HepG2 (cell line): ENCODE measurements at regions not wholly inside any gene's neighbourhood (a gene's known extent, or its start where the extent isn't known, plus 50 kb on each side); places are given as distances from the start of the nearest gene placed in this dataset.

Experiments used
- ATAC-seq: fragments of 200-7000 bp; cut with Tn5 transposase; 3 replicates; pipeline ENCODE4 v1.9.1; 2020; ENCODE audit warnings: mild to moderate bottlenecking, moderate library complexity
- BruUV-seq: library from RNA; stranded (reverse); fragments of 400-500 nt; replicated peaks from 2 replicates; lab custom pipeline; 2021; lab: Mats Ljungman, UMichigan
- CTCF ChIA-PET: fragments of 300-600 bp; formaldehyde crosslinking; extraction: SDS; loops from one replicate; lab custom pipeline; 2021; ENCODE audit warnings: low total read pairs, inconsistent platforms, low intra/inter-chr PET ratio; lab: Yijun Ruan, JAX
- POLR2A ChIA-PET: fragments of 350-600 bp; sonication (Branson Sonifier 250); formaldehyde crosslinking; loops from one replicate; lab custom pipeline; 2020; ENCODE audit warnings: antibody characterized with exemption, inconsistent platforms; lab: Yijun Ruan, JAX
- DNase-seq: peaks from one replicate; pipeline ENCODE4 v3.0.0-alpha.2; 2015; ENCODE audit warnings: low spot score
- FAIRE-seq: peaks from 3 replicates; lab custom pipeline; 2011; peaks lifted over from hg19 to GRCh38; lab: Jason Lieb, UNC
- H2AFZ ChIP-seq: one replicate; pipeline ENCODE4 v1.6.1; 2011; ENCODE audit warnings: low read length, inconsistent platforms
- H3K27ac ChIP-seq: fragments of 300-600 bp; 3 replicates; pipeline ENCODE4 v1.8.0; 2011; ENCODE audit warnings: mixed run types, mild to moderate bottlenecking, mixed read lengths, low read length, inconsistent platforms; ENCODE audit not compliant: insufficient read depth; ENCODE audit errors: extremely low read length
- H3K27me3 ChIP-seq, 2 experiments: fragments of 200-600 bp in 1 of 2; 2 replicates in 1 of 2; 3 replicates in 1 of 2; pipeline versions ENCODE4 v1.6.0 to v1.8.0; 2011; ENCODE audit warnings: low read length in 2 of 2, mild to moderate bottlenecking in 2 of 2, moderate library complexity in 2 of 2, inconsistent platforms in 1 of 2; ENCODE audit not compliant: insufficient read depth in 2 of 2, control insufficient read depth in 1 of 2
- H3K36me3 ChIP-seq, 2 experiments: fragments of 200-600 bp in 1 of 2; replicated peaks in 1 of 2; 2 replicates in 1 of 2; 3 replicates in 1 of 2; pipeline versions ENCODE4 v1.5.1 to v1.8.0; 2011; ENCODE audit warnings: low read length in 2 of 2, inconsistent platforms in 1 of 2; ENCODE audit not compliant: insufficient read depth in 2 of 2, control insufficient read depth in 1 of 2
- H3K4me1 ChIP-seq: 2 replicates; pipeline ENCODE4 v1.5.1; 2012; ENCODE audit warnings: low read length, inconsistent platforms; ENCODE audit not compliant: insufficient read depth
- H3K4me2 ChIP-seq: 2 replicates; pipeline ENCODE4 v1.6.0; 2011; ENCODE audit warnings: low read depth, low read length, inconsistent platforms
- H3K4me3 ChIP-seq, 3 experiments: fragments of 200-600 bp in 1 of 3; sonication (generic), shearing (Covaris generic) in 1 of 3; replicated peaks in 1 of 3; 2 replicates each; pipeline ENCODE4 v1.5.1; 2011 to 2016; ENCODE audit warnings: low read length in 3 of 3, inconsistent platforms in 2 of 3, low read depth in 2 of 3, mild to moderate bottlenecking in 2 of 3, control low read depth in 1 of 3, mixed read lengths in 1 of 3; ENCODE audit not compliant: insufficient read depth in 1 of 3
- H3K79me2 ChIP-seq: one replicate; pipeline ENCODE4 v1.6.1; 2011; ENCODE audit warnings: low read length, inconsistent platforms; ENCODE audit not compliant: insufficient read depth
- H3K9ac ChIP-seq: 2 replicates; pipeline ENCODE4 v1.6.0; 2011; ENCODE audit warnings: mild to moderate bottlenecking, low read depth, low read length, inconsistent platforms; ENCODE audit not compliant: insufficient read depth
- H3K9me3 ChIP-seq: 2 replicates; pipeline ENCODE4 v1.5.1; 2012; ENCODE audit warnings: mild to moderate bottlenecking, low read length
- H4K20me1 ChIP-seq: 2 replicates; pipeline ENCODE4 v1.6.0; 2011; ENCODE audit warnings: inconsistent platforms, mild to moderate bottlenecking, low read length, moderate library complexity; ENCODE audit not compliant: insufficient read depth
- ARNT2 ChIP-seq: sonication (generic); formaldehyde crosslinking; IDR thresholded peaks from 2 replicates; pipeline ENCODE4 v1.8.0; 2022; ENCODE audit warnings: mild to moderate bottlenecking, low read depth, missing genetic modification reagents, moderate library complexity
- CHCHD3 ChIP-seq: sonication (generic); formaldehyde crosslinking; IDR thresholded peaks from 2 replicates; pipeline ENCODE4 v1.8.0; 2022; ENCODE audit warnings: mild to moderate bottlenecking, missing genetic modification reagents, moderate library complexity
- FOXA3 ChIP-seq: IDR thresholded peaks from 2 replicates; pipeline ENCODE4 v1.6.1; 2016; ENCODE audit warnings: missing genetic modification reagents, missing compliant biosample characterization
- MTF1 ChIP-seq: sonication (generic); formaldehyde crosslinking; IDR thresholded peaks from 2 replicates; pipeline ENCODE4 v1.5.0; 2020; ENCODE audit warnings: missing genetic modification reagents
- THAP11 ChIP-seq: IDR thresholded peaks from 2 replicates; pipeline ENCODE4 v1.6.1; 2016; ENCODE audit warnings: missing biosample characterization, missing genetic modification reagents
- USF2 ChIP-seq, 2 experiments: sonication (generic) in 1 of 2; formaldehyde crosslinking in 1 of 2; IDR thresholded peaks; 2 replicates each; pipeline versions ENCODE4 v1.5.1 to v1.6.1; 2011 to 2020; ENCODE audit warnings: borderline replicate concordance in 1 of 2, low read depth in 1 of 2, low read length in 1 of 2, mild to moderate bottlenecking in 1 of 2, missing genetic modification reagents in 1 of 2, moderate library complexity in 1 of 2
- ZNF143 ChIP-seq: sonication (generic); formaldehyde crosslinking; IDR thresholded peaks from 2 replicates; pipeline ENCODE4 v1.4.0; 2020; ENCODE audit warnings: missing genetic modification reagents
- ZNF646 ChIP-seq: sonication (generic); formaldehyde crosslinking; IDR thresholded peaks from 2 replicates; pipeline ENCODE4 v1.9.0; 2021; ENCODE audit warnings: mild to moderate bottlenecking, missing genetic modification reagents
- WGBS: methylation state at CpG from one replicate; pipeline ENCODE4 v1.1.6; 2017; ENCODE audit warnings: low lambda C conversion rate; 5-methylcytosine and 5-hydroxymethylcytosine counted together
- in situ Hi-C: cut with HindIII; loops from 2 replicates; pipeline ENCODE4 v1.10.0; 2017; ENCODE audit warnings: low pct_unique_long_range_greater_than_20kb; ENCODE audit not compliant: extremely low pct_ligation_motif_present
- intact Hi-C: fragments of 100-400 bp; cut with micrococcal nuclease; formaldehyde crosslinking; loops from one replicate; pipeline ENCODE4 v1.10.0; 2022; ENCODE audit not compliant: unreplicated experiment
- TF ChIP-seq, protein P1 (sequence below): sonication (generic); formaldehyde crosslinking; IDR thresholded peaks from 2 replicates; pipeline ENCODE4 v1.9.0; 2022; ENCODE audit warnings: missing genetic modification reagents, mild to moderate bottlenecking, borderline replicate concordance
- TF ChIP-seq, protein P2 (sequence below): sonication (generic); formaldehyde crosslinking; IDR thresholded peaks from 2 replicates; pipeline ENCODE4 v1.5.0; 2020; ENCODE audit warnings: missing genetic modification reagents

DNA sequence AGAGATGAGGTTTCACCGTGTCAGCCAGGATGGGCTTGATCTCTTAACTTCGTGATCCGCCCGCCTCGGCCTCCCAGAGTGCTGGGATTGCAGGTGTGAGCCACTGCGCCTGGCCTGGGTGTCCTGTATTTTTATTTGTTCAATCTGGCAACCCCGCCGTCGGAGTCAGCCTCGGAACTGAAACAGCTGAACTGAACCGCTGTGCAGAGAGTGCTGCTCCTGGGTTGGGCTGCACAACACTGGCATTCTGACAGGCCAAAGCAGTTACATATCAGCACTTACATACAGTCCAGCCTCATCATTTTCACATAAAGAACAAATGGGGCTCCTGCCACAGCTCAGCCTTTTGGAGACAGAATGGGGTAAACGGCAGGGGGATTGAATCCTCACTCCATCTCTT is 185.6 kb downstream of the C9orf50 start (continued):
- TF ChIP-seq ZNF646 (CRISPR knock-in tag): no peak

DNA sequence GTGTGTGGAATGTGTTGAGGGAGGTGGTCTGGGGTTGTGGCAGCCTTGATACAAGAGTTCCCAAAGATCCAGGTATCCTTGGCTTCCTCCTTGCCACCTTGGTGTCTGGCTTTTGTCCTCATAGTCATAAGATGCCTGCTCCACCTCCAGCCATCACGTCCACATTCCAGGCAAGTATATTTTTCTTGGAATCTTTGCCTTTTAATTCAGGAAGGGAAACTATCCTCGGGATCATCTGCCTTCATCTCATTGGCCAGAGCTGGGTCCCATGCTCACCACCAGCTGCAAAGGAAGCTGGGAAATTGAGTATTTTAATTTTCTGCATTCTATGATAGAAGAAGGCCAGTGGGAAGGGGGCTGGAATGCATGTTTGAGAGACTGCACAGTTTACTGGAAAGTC is 186.7 kb downstream of the C9orf50 start:
- POLR2A ChIA-PET: no interaction called here
- 20% methylated on average over 2 of the region's 2 CpGs for whole genome bisulfite sequencing
- no peak for ATAC-seq
- TF ChIP-seq ARNT2 (CRISPR knock-in tag) (no peak), CHCHD3 (CRISPR knock-in tag) (no peak), MTF1 (CRISPR knock-in tag) (no peak), USF2 (IDR thresholded peaks at IDR 0.05; ENCODE audit: low read depth, low read length) (no peak), USF2 (CRISPR knock-in tag; IDR thresholded peaks at IDR 0.05; ENCODE audit: borderline replicate concordance) (peak; percentile 25; the same call in 1 of the 2 replicates), THAP11 (CRISPR knock-in tag) (peak; percentile 82), FOXA3 (CRISPR knock-in tag) (no peak), ZNF143 (CRISPR knock-in tag) (peak; percentile 78)
- TF ChIP-seq, protein P1, sequence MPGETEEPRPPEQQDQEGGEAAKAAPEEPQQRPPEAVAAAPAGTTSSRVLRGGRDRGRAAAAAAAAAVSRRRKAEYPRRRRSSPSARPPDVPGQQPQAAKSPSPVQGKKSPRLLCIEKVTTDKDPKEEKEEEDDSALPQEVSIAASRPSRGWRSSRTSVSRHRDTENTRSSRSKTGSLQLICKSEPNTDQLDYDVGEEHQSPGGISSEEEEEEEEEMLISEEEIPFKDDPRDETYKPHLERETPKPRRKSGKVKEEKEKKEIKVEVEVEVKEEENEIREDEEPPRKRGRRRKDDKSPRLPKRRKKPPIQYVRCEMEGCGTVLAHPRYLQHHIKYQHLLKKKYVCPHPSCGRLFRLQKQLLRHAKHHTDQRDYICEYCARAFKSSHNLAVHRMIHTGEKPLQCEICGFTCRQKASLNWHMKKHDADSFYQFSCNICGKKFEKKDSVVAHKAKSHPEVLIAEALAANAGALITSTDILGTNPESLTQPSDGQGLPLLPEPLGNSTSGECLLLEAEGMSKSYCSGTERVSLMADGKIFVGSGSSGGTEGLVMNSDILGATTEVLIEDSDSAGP: peak; percentile 58
- TF ChIP-seq, protein P2, sequence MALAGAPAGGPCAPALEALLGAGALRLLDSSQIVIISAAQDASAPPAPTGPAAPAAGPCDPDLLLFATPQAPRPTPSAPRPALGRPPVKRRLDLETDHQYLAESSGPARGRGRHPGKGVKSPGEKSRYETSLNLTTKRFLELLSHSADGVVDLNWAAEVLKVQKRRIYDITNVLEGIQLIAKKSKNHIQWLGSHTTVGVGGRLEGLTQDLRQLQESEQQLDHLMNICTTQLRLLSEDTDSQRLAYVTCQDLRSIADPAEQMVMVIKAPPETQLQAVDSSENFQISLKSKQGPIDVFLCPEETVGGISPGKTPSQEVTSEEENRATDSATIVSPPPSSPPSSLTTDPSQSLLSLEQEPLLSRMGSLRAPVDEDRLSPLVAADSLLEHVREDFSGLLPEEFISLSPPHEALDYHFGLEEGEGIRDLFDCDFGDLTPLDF: no peak

More for the DNA sequence above, 186.7 kb downstream of the C9orf50 start:
- Histone ChIP-seq H3K4me1 (peaks cover 19% of the 10 kb centered on the region), H3K27me3 (peaks cover 9 to 74% of the 10 kb centered on the region in 2 experiments; a peak in 4 of 5 replicates), H3K4me2 (no peak overlapping the region), H3K9me3 (no peaks in the 10 kb centered on the region), H3K4me3 (no peak overlapping the region), H4K20me1 (no peaks in the 10 kb centered on the region), H3K79me2 (no peaks in the 10 kb centered on the region), H3K9ac (no peak overlapping the region), H3K27ac (no peak overlapping the region), H3K36me3 (no peaks in the 10 kb centered on the region), H2AFZ (no peak overlapping the region)
- FAIRE-seq (no peak), DNase-seq (no peak)
- CTCF ChIA-PET: no interaction called here
- BruUV-seq: no TSS peak
- in situ Hi-C loops: no loop called here
- intact Hi-C loops: no loop called here
